H1 (cell line): ENCODE measurements at regions not wholly inside any gene's neighbourhood (a gene's known extent, or its start where the extent isn't known, plus 50 kb on each side); places are given as distances from the start of the nearest gene placed in this dataset.

ENCODE experiments used
- CTCF ChIA-PET: fragments of 300-600 bp; sonication (Branson Sonifier 250); formaldehyde crosslinking; loops from one replicate; lab custom pipeline; 2021; ENCODE audit not compliant: partially characterized antibody; lab: Charles Lee
- POLR2A ChIA-PET: fragments of 300-600 bp; sonication (Branson Sonifier 250); formaldehyde crosslinking; loops from one replicate; lab custom pipeline; 2021; ENCODE audit warnings: inconsistent platforms; ENCODE audit not compliant: partially characterized antibody; lab: Charles Lee
- DNase-seq, 2 experiments: peaks; one replicate each; pipeline versions ENCODE4 v3.0.0 to v3.0.0-alpha.2; 2010 to 2022; ENCODE audit warnings: low spot score in 2 of 2, low read depth in 1 of 2, mixed read lengths in 1 of 2
- FAIRE-seq: peaks from 2 replicates; lab custom pipeline; 2011; peaks lifted over from hg19 to GRCh38; lab: Jason Lieb, UNC
- H2AFZ ChIP-seq: 2 replicates; pipeline ENCODE4 v1.8.1; 2012; ENCODE audit warnings: low read length, inconsistent platforms
- H2AK5ac ChIP-seq: 2 replicates; pipeline ENCODE4 v1.6.1; 2013; ENCODE audit warnings: low read depth, low read length
- H2BK120ac ChIP-seq: replicated peaks from 2 replicates; pipeline ENCODE3; 2013; ENCODE audit warnings: low read depth, low read length, inconsistent platforms
- H2BK12ac ChIP-seq: 2 replicates; pipeline ENCODE4 v1.6.1; 2013; ENCODE audit warnings: low read depth, low read length
- H2BK15ac ChIP-seq: 2 replicates; pipeline ENCODE4 v1.6.1; 2013; ENCODE audit warnings: low read length
- H2BK20ac ChIP-seq: 2 replicates; pipeline ENCODE4 v1.6.1; 2013; ENCODE audit warnings: low read length
- H2BK5ac ChIP-seq: 2 replicates; pipeline ENCODE4 v1.6.1; 2013; ENCODE audit warnings: low read depth, low read length
- H3K14ac ChIP-seq: 2 replicates; pipeline ENCODE4 v1.6.1; 2013; ENCODE audit warnings: inconsistent platforms; ENCODE audit not compliant: insufficient read length
- H3K18ac ChIP-seq: 2 replicates; pipeline ENCODE4 v1.6.1; 2013; ENCODE audit warnings: low read length; ENCODE audit errors: extremely low read depth
- H3K23ac ChIP-seq: 2 replicates; pipeline ENCODE4 v1.6.1; 2013; ENCODE audit warnings: inconsistent platforms; ENCODE audit not compliant: insufficient read length
- H3K23me2 ChIP-seq: 2 replicates; pipeline ENCODE4 v1.6.1; 2013; ENCODE audit warnings: low read depth, low read length
- H3K27ac ChIP-seq: 2 replicates; pipeline ENCODE4 v1.6.1; 2011; ENCODE audit warnings: low read depth, low read length, inconsistent platforms
- H3K27me3 ChIP-seq, 4 experiments: replicated peaks in 1 of 4; 1 replicate in 1 of 4; 2 replicates in 3 of 4; pipeline versions ENCODE4 v1.6.1 to v1.8.1; 2011 to 2013; ENCODE audit warnings: low read length in 3 of 4, mild to moderate bottlenecking in 3 of 4, inconsistent platforms in 2 of 4, mixed read lengths in 2 of 4, moderate library complexity in 1 of 4; ENCODE audit not compliant: control insufficient read depth in 3 of 4, insufficient read depth in 3 of 4; ENCODE audit errors: extremely low read depth in 1 of 4
- H3K36me3 ChIP-seq, 4 experiments: 2 replicates each; pipeline versions ENCODE4 v1.6.1 to v1.8.1; 2011 to 2013; ENCODE audit warnings: mild to moderate bottlenecking in 4 of 4, low read length in 3 of 4, moderate library complexity in 2 of 4, control low read depth in 1 of 4, inconsistent platforms in 1 of 4; ENCODE audit not compliant: insufficient read depth in 4 of 4, control insufficient read depth in 2 of 4
- H3K4ac ChIP-seq: replicated peaks from 2 replicates; pipeline ENCODE3; 2013; ENCODE audit warnings: low read length, low read depth, mixed read lengths, inconsistent platforms; ENCODE audit not compliant: insufficient read length
- H3K4me1 ChIP-seq, 4 experiments: replicated peaks in 1 of 4; 1 replicate in 1 of 4; 2 replicates in 3 of 4; pipeline versions ENCODE4 v1.6.1 to v1.8.1; 2011 to 2013; ENCODE audit warnings: low read length in 3 of 4, inconsistent platforms in 2 of 4, mixed read lengths in 1 of 4; ENCODE audit not compliant: insufficient read depth in 4 of 4, control insufficient read depth in 3 of 4
- H3K4me2 ChIP-seq, 2 experiments: 2 replicates each; pipeline versions ENCODE4 v1.6.1 to v1.8.1; 2011 to 2013; ENCODE audit warnings: low read depth in 2 of 2, low read length in 2 of 2, control low read depth in 1 of 2, inconsistent platforms in 1 of 2, mild to moderate bottlenecking in 1 of 2; ENCODE audit not compliant: insufficient read depth in 1 of 2
- H3K4me3 ChIP-seq, 4 experiments: fragments of 200-600, 300-600 bp in 1 of 4; sonication (generic), shearing (Covaris generic), sonication (Bioruptor Twin) in 1 of 4; 2 replicates each; pipeline versions ENCODE4 v1.5.1 to v1.8.1; 2011 to 2016; ENCODE audit warnings: low read length in 4 of 4, low read depth in 3 of 4, control low read depth in 2 of 4, inconsistent platforms in 2 of 4, mild to moderate bottlenecking in 2 of 4, mixed read lengths in 1 of 4, moderate library complexity in 1 of 4; ENCODE audit not compliant: insufficient read depth in 2 of 4; ENCODE audit errors: extremely low read depth in 1 of 4
- H3K56ac ChIP-seq: replicated peaks from 2 replicates; pipeline ENCODE3; 2013; ENCODE audit warnings: low read depth, mild to moderate bottlenecking, mixed read lengths, low read length, inconsistent platforms; ENCODE audit not compliant: insufficient read length
- H3K79me1 ChIP-seq: 2 replicates; pipeline ENCODE4 v1.6.1; 2013; ENCODE audit warnings: low read depth, low read length, control low read depth
- H3K79me2 ChIP-seq, 2 experiments: 2 replicates each; pipeline versions ENCODE4 v1.6.1 to v1.8.1; 2012 to 2013; ENCODE audit warnings: low read length in 2 of 2, mild to moderate bottlenecking in 2 of 2, inconsistent platforms in 1 of 2; ENCODE audit not compliant: insufficient read depth in 2 of 2, control insufficient read depth in 1 of 2
- H3K9ac ChIP-seq, 4 experiments: replicated peaks in 1 of 4; 1 replicate in 1 of 4; 2 replicates in 3 of 4; pipeline versions ENCODE4 v1.6.1 to v1.8.1; 2011 to 2013; ENCODE audit warnings: low read depth in 3 of 4, low read length in 3 of 4, control low read depth in 2 of 4, mild to moderate bottlenecking in 2 of 4, moderate library complexity in 2 of 4, inconsistent platforms in 1 of 4; ENCODE audit errors: extremely low read depth in 1 of 4
- H3K9me3 ChIP-seq, 2 experiments: 2 replicates each; pipeline versions ENCODE4 v1.6.1 to v1.8.1; 2012 to 2013; ENCODE audit warnings: mild to moderate bottlenecking in 2 of 2, moderate library complexity in 2 of 2, control low read depth in 1 of 2, inconsistent platforms in 1 of 2, low read depth in 1 of 2, low read length in 1 of 2, mixed read lengths in 1 of 2; ENCODE audit not compliant: insufficient read depth in 2 of 2
- H4K20me1 ChIP-seq, 2 experiments: replicated peaks in 1 of 2; 2 replicates each; pipeline versions ENCODE3 to v1.8.1; 2011 to 2013; ENCODE audit warnings: inconsistent platforms in 2 of 2, low read length in 2 of 2, mild to moderate bottlenecking in 1 of 2; ENCODE audit not compliant: insufficient read depth in 2 of 2, control insufficient read depth in 1 of 2
- H4K5ac ChIP-seq: 2 replicates; pipeline ENCODE4 v1.6.1; 2013; ENCODE audit warnings: low read length, low read depth, mixed read lengths, inconsistent platforms; ENCODE audit not compliant: insufficient read length
- H4K8ac ChIP-seq: 2 replicates; pipeline ENCODE4 v1.8.0; 2013; ENCODE audit warnings: mild to moderate bottlenecking, moderate library complexity, low read length, inconsistent platforms; ENCODE audit not compliant: insufficient read depth; ENCODE audit errors: extremely low read depth
- H4K91ac ChIP-seq: replicated peaks from 2 replicates; pipeline ENCODE3; 2013; ENCODE audit warnings: low read length, mixed read lengths, inconsistent platforms; ENCODE audit not compliant: insufficient read length
- BACH1 ChIP-seq: IDR thresholded peaks from 2 replicates; pipeline ENCODE4 v1.6.1; 2012; ENCODE audit warnings: low read length, improper control_type of control experiment
- CBX5 ChIP-seq: fragments of 300-800, 300-1000 bp; sonication (generic); IDR thresholded peaks from 2 replicates; pipeline ENCODE4 v1.7.1; 2016; ENCODE audit warnings: antibody characterized with exemption, low read length, low read depth
- E2F6 ChIP-seq: IDR thresholded peaks from 2 replicates; pipeline ENCODE4 v1.6.1; 2012; ENCODE audit warnings: inconsistent platforms
- EZH2 ChIP-seq: fragments of 200-600 bp; sonication (generic); IDR thresholded peaks from 2 replicates; pipeline ENCODE4 v1.7.1; 2012; ENCODE audit warnings: low read depth, mild to moderate bottlenecking, moderate library complexity, low read length, inconsistent platforms; ENCODE audit not compliant: severe bottlenecking
- FOSL1 ChIP-seq: IDR thresholded peaks from 2 replicates; pipeline ENCODE4 v1.6.1; 2011; ENCODE audit warnings: mild to moderate bottlenecking, low read depth, low read length, moderate library complexity; ENCODE audit not compliant: insufficient read depth
- GTF2F1 ChIP-seq: IDR thresholded peaks from 2 replicates; pipeline ENCODE4 v1.6.1; 2012; ENCODE audit warnings: low read depth, low read length, improper control_type of control experiment, borderline replicate concordance
- KDM1A ChIP-seq: fragments of 200-600, 300-600 bp; sonication (generic); IDR thresholded peaks from 2 replicates; pipeline ENCODE4 v1.7.1; 2016; ENCODE audit warnings: mild to moderate bottlenecking, low read length, borderline replicate concordance
- MAX ChIP-seq: IDR thresholded peaks from 2 replicates; pipeline ENCODE4 v1.6.1; 2012; ENCODE audit warnings: inconsistent platforms
- NRF1 ChIP-seq: IDR thresholded peaks from 2 replicates; pipeline ENCODE4 v1.6.1; 2011; ENCODE audit warnings: mild to moderate bottlenecking, low read depth, low read length, improper control_type of control experiment
- PHF8 ChIP-seq: fragments of 200-600 bp; sonication (generic); conservative IDR thresholded peaks from 2 replicates; pipeline ENCODE4 v1.7.1; 2012; ENCODE audit warnings: low read depth, mild to moderate bottlenecking, inconsistent platforms, low read length, moderate library complexity
- SIRT6 ChIP-seq: IDR thresholded peaks from one replicate; pipeline ENCODE4 v1.7.1; 2012; ENCODE audit warnings: low read length, inconsistent platforms
- TBP ChIP-seq: IDR thresholded peaks from 2 replicates; pipeline ENCODE4 v1.6.1; 2011; ENCODE audit warnings: low read depth, low read length, improper control_type of control experiment
- YY1 ChIP-seq: IDR thresholded peaks from 2 replicates; pipeline ENCODE4 v1.6.1; 2011; ENCODE audit warnings: low read depth, mild to moderate bottlenecking, low read length
- ZNF274 ChIP-seq: IDR thresholded peaks from 2 replicates; pipeline ENCODE4 v1.7.0; 2012; ENCODE audit warnings: low read length, borderline replicate concordance; ENCODE audit errors: extremely low read depth
- WGBS, 2 experiments: shearing (Covaris generic) in 1 of 2; methylation state at CpG; one replicate each; pipeline versions ENCODE4 v1.1.6 to v1.1.7; 2013 to 2015; ENCODE audit warnings: low lambda C conversion rate in 2 of 2, mixed read lengths in 2 of 2, inconsistent platforms in 1 of 2, low coverage in 1 of 2, missing lambda C conversion rate in 1 of 2; ENCODE audit not compliant: insufficient replicate concordance in 2 of 2, insufficient coverage in 1 of 2, insufficient read length in 1 of 2; ENCODE audit errors: extremely low coverage in 1 of 2, missing lambda C conversion rate in 1 of 2; 5-methylcytosine and 5-hydroxymethylcytosine counted together

GRCh38 chr6:14896475-14896874 lies 349.4 kb upstream of the JARID2 start:
- no peak overlapping the region for H3K14ac ChIP-seq
- ChIA-PET POLR2A (no interaction called here), CTCF (interaction anchor here (0.5 to 2.0 kb wide), 5 partner anchors 10 to 178 kb away, joined by 3 to 4 read pairs (median 3); no protein-coding TSS in a partner anchor)
- no peak overlapping the region for H3K4me3 ChIP-seq
- peaks cover 8% of the 10 kb centered on the region for H3K79me1 ChIP-seq
- H2AFZ ChIP-seq = no peak overlapping the region
- no peak overlapping the region for H2BK12ac ChIP-seq
- no peak overlapping the region for H3K4me2 ChIP-seq
- H2BK20ac ChIP-seq = no peak overlapping the region
- H3K56ac ChIP-seq = no peak overlapping the region
- H2BK5ac ChIP-seq = no peak overlapping the region
- no peak overlapping the region for H3K4ac ChIP-seq
- H2BK15ac ChIP-seq = no peak overlapping the region
- FAIRE-seq (no peak), DNase-seq (no peak)
- H4K91ac ChIP-seq = no peak overlapping the region
- no peaks in the 10 kb centered on the region for H3K23me2 ChIP-seq
- no peak overlapping the region for H3K27ac ChIP-seq
- TF ChIP-seq SIRT6 (no peak), BACH1 (no peak), EZH2 (no peak), GTF2F1 (no peak), FOSL1 (no peak), NRF1 (no peak), ZNF274 (no peak), TBP (no peak), YY1 (no peak), KDM1A (no peak), E2F6 (no peak), CBX5 (no peak), PHF8 (no peak), MAX (no peak)
- H4K20me1 ChIP-seq = no peaks in the 10 kb centered on the region
- no peaks in the 10 kb centered on the region for H3K4me1 ChIP-seq
- H3K9me3 ChIP-seq = peaks cover 17 to 19% of the 10 kb centered on the region in 2 experiments
- H3K23ac ChIP-seq = no peak overlapping the region
- no peaks in the 10 kb centered on the region; a peak in 1 of 4 replicates for H3K79me2 ChIP-seq
- H3K27me3 ChIP-seq = no peaks in the 10 kb centered on the region
- no peak overlapping the region for H4K5ac ChIP-seq
- H2BK120ac ChIP-seq = no peak overlapping the region
- WGBS, 2 experiments = 69% methylated on average over 4 of the region's 4 CpGs; no CpG with 5 or more reads in 1 of the 2 experiments
- no peak overlapping the region for H3K18ac ChIP-seq
- peaks cover 0 to 3% (median 1%) of the 10 kb centered on the region in 4 experiments; a peak in 2 of 8 replicates for H3K36me3 ChIP-seq
- H2AK5ac ChIP-seq = no peak overlapping the region
- H3K9ac ChIP-seq = no peak overlapping the region
- H4K8ac ChIP-seq = no peak overlapping the region
